Activated CD8-positive, alpha-beta memory T cell treated with anti-CD3 and anti-CD28 coated beads for 24 hours (primary cell): ENCODE measurements at regions not wholly inside any gene's neighbourhood (a gene's known extent, or its start where the extent isn't known, plus 50 kb on each side); places are given as distances from the start of the nearest gene placed in this dataset.
"Not testable (repeated sequence)": the region's sequence is repeated elsewhere in the genome, so short reads cannot be mapped to it uniquely, and the experiment has no call there.

Experiments used
- DNase-seq: peaks from one replicate; pipeline ENCODE4 v3.0.0-alpha.2; 2020

DNA sequence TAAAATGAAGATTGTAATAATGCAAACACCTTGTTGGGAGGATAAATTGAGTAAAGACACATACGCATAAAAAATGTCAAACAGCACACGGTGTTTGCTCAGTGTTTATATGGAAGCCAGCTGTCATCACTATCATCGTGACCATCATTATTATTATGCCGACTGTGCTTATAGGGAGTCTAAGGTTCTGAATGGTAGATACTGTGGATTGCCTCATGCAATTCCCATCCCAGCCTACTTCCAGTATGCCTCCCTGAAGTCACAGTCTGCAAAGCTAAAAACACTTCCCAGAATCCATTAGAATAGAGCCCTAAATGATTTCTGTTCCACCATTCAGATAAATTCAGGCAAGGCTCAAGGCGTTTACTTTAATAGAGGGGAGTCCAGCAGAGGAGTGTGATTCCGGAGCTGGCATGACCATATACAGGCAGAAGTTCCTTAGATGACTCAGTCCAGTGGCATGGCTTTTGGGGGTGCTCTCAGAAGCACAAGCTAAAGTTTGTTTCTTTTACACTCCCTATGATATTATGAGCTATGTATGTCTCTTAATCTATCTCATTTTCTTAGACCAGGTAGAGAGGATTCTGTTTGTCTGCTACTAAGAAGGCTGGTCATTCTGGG lies 148.7 kb downstream of the MEX3B start:
- no peak for DNase-seq

DNA sequence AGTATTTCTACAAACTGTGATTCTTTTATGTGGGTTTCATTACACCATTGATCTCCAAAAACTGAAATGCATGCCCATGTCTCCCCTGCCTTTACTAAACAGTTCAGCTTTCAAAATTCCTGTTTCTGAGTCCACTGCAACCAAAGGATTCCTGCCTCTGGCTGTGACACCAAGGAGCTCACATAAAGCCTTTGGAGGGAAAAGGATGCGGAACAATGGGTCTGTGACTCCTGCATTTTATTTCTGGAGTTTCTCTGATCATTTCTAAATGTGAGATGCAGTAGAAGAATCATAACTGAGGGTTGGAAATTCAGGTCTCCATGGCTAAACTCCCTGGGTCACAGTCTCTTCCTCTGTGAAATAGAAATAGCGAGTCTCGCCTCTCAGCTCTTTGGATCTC lies 149.5 kb downstream of the MEX3B start:
- DNase-seq = no peak

DNA sequence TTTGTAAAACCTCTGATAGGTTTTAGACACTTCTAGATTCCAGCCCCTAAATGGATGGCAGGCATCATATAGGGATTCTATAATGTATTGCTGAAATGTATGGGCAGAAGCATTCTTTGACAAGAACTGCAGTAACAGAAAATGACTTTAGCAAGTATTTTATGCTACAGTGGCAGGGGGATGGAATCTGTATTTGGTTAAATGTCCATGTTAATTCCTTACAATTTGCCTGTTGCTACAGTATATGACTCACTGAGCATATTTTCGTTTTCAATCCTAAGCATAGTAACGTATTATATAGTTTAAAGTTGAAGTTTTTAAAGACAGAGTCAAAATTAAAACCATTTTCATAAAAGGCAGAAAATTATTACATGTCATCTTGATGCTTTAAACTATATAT lies 150.1 kb downstream of the MEX3B start:
- no peak for DNase-seq

DNA sequence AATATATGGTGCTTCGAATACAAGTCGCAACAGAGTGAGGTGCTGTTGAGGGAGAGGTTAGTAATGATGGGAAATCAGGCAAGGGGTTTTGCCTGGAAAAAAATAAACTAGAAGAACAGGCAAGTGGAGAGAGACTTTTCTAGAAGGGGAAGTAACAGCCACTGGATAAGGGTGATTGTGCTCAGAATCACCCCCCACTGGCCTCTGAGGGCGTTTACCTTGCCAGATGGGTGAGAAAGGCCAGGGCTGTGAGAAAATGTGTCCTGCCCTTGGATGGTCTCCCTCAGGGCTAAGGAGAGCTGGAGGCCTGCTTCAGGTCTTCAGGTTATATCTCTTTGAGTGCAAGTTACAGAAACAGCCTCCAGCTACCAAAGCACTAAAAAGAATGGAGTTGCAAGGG lies 151.8 kb downstream of the MEX3B start:
- DNase-seq = no peak

DNA sequence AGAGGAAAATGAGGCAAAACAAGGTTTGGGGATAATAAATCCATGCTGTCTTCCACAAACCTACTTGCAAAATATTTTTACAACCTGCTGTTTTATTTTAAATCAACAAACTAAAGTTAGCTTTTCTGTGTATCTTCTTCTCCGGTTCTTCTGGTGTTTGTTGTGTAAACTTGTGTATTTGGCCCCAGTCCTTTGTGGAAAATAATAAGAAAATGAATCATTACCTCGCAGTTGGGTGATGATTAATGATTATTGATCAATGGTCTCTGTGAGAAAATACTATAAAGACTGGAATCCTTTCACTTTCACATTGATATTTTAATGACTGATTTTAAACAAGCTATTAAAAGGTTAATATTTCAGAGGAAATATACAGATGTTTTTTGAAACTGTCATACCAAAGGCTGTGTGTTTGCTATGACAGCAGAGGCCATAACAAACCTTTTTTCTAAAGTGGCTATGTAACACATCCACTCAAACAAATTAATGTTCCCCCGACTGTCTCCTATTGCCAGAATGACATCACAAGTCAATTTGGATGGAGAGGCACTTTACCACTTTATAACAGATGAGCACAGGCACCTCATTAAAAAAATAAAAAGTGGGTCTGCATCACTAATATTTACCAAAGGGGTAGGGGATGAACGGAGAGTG lies 152.5 kb downstream of the MEX3B start:
- DNase-seq = no peak

DNA sequence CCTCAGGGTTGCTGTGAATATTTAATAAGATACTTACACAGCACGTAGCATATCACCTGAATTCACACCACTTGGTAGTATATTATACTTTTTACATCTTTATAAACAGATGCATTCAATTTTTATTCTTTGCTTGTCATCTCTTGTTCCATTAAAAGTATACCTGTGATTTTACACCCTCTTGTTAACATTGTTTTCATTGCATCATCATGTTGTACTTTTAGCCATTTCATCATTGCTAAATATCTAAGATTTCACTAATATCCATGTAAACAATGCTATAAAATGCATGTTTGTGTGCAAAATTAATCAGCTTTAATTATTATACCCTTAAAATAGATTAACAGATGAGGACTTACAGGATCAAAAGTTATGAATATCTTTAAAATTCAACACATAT lies 155.3 kb downstream of the MEX3B start:
- DNase-seq = no peak

DNA sequence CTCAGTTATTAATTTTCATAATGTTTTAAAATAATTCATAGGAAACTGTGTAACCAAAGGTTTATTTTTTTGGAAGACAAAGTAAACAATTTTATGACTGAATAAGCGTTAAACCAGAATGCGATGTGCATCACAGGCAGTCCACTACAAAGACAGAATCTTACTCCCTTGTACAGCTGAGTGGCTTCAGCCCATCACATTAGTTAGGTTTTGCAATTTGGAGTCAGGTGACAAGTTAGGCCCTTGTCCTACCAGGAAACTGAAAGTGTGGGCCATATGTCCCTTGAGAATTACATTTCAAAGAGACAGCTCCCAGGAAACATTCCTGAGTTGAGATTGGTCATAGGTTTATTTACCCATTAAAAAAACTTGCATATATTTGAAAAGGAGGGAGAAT lies 156.3 kb downstream of the MEX3B start:
- DNase-seq = no peak

DNA sequence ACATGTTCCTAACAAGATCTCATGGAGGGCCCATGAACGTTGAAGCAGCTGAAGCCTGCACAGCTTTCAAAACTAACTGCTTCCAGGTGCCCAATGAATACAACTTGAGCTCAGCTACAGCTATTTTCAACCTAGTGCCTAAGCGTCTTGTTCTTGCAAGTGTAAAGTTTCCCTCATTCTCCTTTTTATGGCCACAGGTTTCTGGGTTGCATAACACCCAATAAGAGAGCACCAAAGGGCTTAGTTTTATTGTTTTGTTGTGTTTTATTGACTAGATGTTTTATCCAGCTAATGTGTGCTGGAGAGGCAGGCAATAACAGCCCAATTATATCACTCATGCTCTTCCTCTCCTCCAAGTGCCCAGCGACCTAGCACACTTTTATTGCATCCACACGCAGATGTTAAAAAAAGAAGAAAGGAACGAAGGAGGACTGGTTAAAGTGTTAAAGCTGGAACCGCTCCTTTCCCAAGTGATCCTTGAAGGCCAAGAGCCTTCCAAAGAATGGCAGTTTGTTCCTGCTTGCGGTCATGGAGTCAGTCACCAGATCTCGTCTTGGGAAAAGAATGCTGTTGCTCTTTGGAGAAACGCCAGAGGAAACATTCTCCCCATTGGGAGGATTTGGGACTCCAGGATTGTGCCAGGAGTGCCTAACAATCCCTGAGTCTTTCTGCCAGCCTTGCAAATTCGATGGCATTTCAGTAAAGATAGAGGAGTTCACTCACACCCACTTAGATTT lies 156.9 kb downstream of the MEX3B start:
- DNase-seq = no peak

DNA sequence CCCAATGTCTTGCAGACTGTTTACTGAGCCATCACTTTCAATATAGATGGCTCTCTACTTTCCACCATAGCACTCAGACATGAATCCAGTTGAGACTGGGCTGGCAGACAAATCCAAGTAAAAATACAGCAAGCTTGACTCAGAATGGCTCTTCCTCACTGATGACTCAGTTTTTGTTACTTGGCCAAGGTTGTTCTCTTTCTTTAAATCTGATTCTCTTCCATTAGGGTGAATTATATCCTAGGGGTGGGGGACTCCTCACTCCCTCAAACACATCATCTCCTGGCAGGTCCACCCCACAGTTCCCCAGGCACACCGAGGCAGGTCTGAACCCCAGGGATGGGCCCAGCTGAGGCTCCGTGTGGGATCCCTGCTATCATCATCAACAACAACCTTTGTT lies 157.9 kb downstream of the MEX3B start:
- DNase-seq = no peak

DNA sequence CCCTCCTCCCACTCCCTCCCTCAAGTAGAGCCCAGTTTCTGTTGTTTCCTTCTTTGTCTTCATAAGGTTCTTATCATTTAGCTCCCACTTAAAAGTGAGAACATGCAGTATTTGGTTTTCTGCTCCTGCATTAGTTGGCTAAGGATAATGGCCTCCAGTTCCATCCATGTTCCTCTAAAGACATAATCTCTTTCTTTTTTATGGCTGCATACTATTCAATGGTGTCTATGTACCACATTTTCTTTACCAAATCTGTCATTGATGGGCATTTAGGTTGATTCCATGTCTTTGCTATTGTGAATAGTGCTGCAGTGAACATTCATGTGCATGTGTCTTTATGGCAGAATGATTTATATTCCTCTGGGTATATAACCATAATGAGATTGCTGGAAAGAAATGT lies 158.6 kb downstream of the MEX3B start:
- not testable (repeated sequence) for DNase-seq

DNA sequence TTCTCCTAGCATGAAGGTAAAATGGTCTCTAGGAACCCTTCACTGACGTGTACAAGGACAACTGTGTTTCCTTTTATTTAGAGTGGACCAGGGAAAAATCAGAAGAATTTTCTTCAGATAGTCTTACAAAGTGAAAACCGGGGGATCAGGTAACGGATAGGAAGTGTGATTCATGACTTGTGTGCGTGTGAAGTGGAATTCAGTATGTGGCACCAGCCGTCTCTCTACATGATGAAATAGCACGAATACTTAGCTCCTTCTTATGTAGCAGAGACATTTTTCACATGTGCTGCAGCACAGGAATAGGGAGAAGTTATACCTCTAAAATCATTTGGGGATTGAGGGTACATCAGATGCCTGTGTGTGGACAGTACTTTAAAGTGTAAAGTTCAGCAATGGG lies 159.2 kb downstream of the MEX3B start:
- DNase-seq = no peak

DNA sequence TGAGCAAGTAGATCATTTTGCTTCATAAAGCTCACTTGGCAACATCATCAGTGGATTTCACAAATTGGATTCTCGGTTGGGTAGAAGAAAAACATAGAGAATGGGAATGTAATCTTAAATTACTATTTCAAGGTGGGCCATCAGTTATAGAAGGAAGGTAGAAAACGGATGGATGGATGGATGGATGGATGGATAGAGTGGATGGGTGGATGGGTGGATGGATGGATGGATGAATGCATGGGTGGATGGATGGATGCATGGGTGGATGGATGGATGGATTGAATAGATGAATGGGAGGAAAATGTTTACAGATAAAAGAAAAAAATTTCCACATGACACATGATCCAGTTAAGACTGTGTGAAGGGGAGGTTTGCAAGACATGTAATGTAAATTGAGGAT lies 159.7 kb downstream of the MEX3B start:
- DNase-seq = no peak

DNA sequence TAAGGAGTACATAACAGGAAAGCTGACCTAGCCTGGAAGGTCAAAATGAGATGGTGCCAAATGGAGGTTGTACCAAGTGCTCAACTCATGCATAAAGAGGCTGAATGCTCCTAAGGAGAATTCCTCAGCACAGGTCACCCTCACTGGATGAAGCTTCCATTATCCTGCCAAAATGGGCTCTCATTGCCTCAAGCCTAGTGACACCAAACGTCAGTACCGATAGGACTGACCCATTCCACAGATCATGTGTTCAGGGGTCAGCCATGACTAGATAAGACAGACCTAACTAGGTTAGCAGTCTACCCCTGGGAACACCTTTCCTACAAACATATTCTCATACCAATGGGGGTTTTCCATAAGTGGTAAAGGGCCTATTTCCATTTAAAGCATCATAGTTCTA lies 160.7 kb downstream of the MEX3B start:
- DNase-seq = no peak

DNA sequence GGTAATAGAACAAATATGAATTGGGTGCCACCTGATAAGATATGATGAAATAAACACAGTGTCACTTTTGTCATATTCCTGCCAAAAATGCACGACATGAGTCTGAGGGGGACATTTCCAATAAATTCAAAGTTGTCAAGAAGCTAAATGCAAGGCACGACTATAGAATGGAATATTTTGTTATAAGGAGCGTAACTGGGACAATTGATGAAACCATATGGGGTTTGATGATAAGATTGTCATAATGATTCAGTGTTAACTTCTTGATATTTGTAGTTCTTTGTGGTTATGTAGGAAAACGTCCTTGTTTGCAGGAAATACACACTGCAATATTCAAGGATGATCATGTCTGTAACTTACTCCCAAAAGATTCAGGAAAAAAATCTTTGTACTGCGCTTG lies 163.3 kb downstream of the MEX3B start:
- no peak for DNase-seq

DNA sequence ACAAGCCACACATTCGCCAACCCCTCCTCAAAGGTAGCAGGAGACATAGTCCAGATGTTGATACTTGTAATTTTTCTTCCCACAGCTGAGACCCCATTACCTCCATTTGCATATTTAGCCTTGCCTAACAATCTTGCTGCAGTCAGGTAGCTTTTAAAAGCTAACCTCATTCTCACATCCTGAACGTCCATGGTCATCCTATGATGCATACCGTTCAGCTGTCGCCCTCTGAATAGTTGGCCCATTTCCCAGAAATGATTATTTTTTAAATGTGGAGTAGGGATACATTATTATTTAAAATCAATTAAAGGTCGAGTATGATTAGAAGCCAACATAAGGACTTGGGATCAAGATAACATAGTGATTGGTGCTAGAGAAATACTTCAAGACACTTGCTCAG lies 165.0 kb downstream of the MEX3B start:
- no peak for DNase-seq

DNA sequence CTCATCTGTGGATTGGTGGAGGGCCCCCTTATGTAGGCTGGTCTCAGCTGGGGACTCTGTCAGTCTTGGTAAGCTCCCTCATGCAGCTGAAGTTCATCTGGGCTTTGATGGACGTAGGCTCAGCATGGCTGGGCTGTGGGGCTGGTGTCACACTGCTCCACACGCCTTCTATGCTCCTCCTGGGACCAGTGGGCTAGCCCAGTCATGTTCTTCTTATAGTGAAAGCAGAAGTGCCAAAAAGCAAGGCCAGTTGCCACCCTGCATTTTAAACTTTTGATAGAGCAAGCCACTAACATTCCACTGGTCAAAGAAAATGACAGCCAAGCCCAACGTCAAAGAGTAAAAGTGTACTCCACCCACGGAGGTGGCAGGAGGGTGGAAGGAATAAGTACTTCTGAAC lies 165.5 kb downstream of the MEX3B start:
- DNase-seq = no peak

DNA sequence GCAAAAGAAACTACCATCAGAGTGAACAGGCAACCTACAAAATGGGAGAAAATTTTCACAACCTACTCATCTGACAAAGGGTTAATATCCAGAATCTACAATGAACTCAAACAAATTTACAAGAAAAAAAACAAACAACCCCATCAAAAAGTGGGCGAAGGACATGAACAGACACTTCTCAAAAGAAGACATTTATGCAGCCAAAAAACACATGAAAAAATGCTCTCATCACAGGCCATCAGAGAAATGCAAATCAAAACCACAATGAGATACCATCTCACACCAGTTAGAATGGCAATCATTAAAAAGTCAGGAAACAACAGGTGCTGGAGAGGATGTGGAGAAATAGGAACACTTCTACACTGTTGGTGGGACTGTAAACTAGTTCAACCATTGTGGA lies 170.1 kb downstream of the MEX3B start:
- not testable (repeated sequence) for DNase-seq

DNA sequence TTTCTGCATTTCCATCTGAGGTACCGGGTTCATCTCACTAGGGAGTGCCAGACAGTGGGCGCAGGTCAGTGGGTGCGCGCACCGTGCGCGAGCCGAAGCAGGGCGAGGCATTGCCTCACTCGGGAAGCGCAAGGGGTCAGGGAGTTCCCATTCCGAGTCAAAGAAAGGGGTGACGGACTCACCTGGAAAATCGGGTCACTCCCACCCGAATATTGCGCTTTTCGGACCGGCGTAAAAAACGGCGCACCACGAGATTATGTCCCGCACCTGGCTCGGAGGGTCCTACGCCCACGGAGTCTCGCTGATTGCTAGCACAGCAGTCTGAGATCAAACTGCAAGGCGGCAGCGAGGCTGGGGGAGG lies 175.1 kb downstream of the MEX3B start:
- DNase-seq = not testable (repeated sequence)

DNA sequence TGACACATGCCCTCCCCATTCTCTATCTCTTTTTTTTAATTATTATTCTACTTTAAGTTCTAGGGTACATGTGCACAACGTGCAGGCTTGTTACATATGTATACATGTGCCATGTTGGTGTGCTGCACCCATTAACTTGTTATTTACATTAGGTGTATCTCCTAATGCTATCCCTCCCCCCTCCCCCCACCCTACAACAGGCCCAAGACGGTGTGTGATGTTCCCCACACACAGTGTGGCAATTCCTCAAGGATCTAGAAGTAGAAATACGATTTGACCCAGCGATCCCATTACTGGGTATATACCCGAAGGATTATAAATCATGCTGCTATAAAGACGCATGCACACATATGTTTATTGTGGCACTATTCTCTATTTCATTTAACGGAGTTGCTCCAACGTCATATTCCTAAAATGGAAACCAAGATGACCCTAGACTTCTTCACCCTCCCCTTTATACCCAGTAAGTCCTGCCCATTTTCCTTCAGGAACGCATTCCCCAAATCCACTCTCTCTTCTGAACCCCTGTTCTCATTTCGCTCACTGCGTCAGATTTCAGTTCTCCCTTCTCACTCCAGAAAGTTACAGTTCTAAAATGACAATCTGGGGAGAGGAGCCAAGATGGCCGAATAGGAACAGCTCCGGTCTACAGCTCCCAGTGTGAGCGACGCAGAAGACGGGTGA lies 175.6 kb downstream of the MEX3B start:
- DNase-seq = not testable (repeated sequence)

DNA sequence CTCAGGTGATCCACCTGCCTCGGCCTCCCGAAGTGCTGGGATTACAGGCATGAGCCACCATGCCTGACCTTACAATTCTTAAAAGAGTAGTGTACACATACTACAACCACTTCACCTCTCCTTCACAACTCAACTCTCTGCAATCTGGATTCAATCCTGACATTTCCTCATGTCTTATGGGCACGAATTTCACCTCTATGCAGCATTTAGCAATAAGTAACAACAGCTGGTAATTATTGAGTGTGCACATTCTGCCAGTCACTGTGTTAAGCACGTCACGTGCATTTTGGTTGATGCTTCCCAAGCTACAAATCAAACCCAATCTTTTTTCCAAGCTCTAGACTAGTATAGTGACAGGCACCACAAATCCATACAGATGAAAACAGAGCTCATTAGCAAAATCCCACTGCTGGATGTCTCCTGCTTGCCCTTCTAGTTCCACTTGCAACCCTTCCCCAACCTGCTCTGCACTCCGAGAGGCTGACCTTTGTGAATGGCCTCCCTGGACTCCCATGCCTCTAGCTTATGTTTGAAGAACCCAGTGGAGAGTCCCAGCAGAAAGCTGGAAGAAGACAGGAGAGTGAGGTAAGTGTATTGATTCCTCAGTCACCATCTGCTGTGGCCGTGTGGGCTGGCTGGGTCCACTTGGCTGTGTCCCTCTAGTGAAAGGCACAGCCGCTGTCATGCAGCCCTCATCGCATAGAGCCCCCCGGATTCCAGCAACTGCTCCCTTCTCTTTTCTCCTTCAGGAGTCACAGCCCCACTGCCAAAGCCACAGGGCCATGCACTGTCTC lies 176.5 kb downstream of the MEX3B start:
- DNase-seq = no peak

DNA sequence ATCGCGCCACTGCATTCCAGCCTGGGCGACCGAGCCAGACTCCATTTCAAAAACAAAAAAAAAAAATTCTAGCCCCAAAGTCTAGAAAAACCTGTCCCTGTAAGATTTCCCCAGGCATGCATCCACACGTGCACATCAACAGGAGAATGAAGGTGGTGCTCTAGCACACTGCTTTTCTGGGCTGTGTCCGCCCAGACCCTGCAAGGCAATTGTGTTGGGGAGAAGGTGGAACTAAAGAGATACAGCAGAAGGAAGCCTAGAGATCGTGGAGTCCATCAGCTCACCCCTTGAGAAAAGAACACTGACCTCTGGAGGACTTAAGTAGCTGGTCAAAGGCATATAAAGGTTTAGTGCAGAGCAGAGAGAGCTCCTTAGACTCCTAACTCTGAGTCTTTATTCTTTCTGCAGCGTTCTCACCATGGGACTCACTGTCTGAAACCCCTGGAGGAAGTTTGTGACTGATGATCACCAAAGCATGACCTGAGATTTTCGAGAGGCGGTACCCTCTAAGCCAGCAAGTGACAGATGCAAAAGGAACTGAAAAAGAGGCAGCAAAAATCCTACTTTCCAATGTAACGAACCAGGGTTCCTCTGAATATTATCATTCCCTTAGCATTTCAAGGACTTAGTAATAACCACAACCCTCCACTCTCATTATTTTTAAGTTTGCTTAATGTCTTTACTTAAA lies 179.8 kb downstream of the MEX3B start:
- DNase-seq = no peak

DNA sequence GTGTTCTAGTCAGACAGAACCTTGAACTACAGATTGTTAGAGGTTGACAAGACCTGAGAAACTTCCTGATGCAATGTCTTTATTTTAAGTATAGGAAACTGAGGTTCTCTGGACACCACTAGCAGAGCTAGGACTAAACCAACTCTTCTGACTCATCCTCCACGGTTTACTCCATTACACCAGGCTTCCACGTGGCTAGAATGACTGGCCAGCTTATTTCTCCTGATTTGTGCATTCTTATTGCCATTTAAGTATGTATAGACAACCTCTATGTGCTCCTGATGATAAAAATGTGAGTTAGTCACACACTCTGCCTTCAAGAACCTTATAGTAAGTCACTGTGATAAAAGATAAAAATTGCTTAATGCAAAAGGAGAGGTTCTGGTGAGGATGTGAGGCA lies 182.7 kb downstream of the MEX3B start:
- no peak for DNase-seq
